H1 (cell line): ENCODE measurements at regions not wholly inside any gene's neighbourhood (a gene's known extent, or its start where the extent isn't known, plus 50 kb on each side); places are given as distances from the start of the nearest gene placed in this dataset.

ENCODE experiments used
- CTCF ChIA-PET: fragments of 300-600 bp; sonication (Branson Sonifier 250); formaldehyde crosslinking; loops from one replicate; lab custom pipeline; 2021; ENCODE audit not compliant: partially characterized antibody; lab: Charles Lee
- POLR2A ChIA-PET: fragments of 300-600 bp; sonication (Branson Sonifier 250); formaldehyde crosslinking; loops from one replicate; lab custom pipeline; 2021; ENCODE audit warnings: inconsistent platforms; ENCODE audit not compliant: partially characterized antibody; lab: Charles Lee
- DNase-seq, 2 experiments: peaks; one replicate each; pipeline versions ENCODE4 v3.0.0 to v3.0.0-alpha.2; 2010 to 2022; ENCODE audit warnings: low spot score in 2 of 2, low read depth in 1 of 2, mixed read lengths in 1 of 2
- FAIRE-seq: peaks from 2 replicates; lab custom pipeline; 2011; peaks lifted over from hg19 to GRCh38; lab: Jason Lieb, UNC
- H2AFZ ChIP-seq: 2 replicates; pipeline ENCODE4 v1.8.1; 2012; ENCODE audit warnings: low read length, inconsistent platforms
- H2AK5ac ChIP-seq: 2 replicates; pipeline ENCODE4 v1.6.1; 2013; ENCODE audit warnings: low read depth, low read length
- H2BK120ac ChIP-seq: replicated peaks from 2 replicates; pipeline ENCODE3; 2013; ENCODE audit warnings: low read depth, low read length, inconsistent platforms
- H2BK12ac ChIP-seq: 2 replicates; pipeline ENCODE4 v1.6.1; 2013; ENCODE audit warnings: low read depth, low read length
- H2BK15ac ChIP-seq: 2 replicates; pipeline ENCODE4 v1.6.1; 2013; ENCODE audit warnings: low read length
- H2BK20ac ChIP-seq: 2 replicates; pipeline ENCODE4 v1.6.1; 2013; ENCODE audit warnings: low read length
- H2BK5ac ChIP-seq: 2 replicates; pipeline ENCODE4 v1.6.1; 2013; ENCODE audit warnings: low read depth, low read length
- H3K14ac ChIP-seq: 2 replicates; pipeline ENCODE4 v1.6.1; 2013; ENCODE audit warnings: inconsistent platforms; ENCODE audit not compliant: insufficient read length
- H3K18ac ChIP-seq: 2 replicates; pipeline ENCODE4 v1.6.1; 2013; ENCODE audit warnings: low read length; ENCODE audit errors: extremely low read depth
- H3K23ac ChIP-seq: 2 replicates; pipeline ENCODE4 v1.6.1; 2013; ENCODE audit warnings: inconsistent platforms; ENCODE audit not compliant: insufficient read length
- H3K23me2 ChIP-seq: 2 replicates; pipeline ENCODE4 v1.6.1; 2013; ENCODE audit warnings: low read depth, low read length
- H3K27ac ChIP-seq: 2 replicates; pipeline ENCODE4 v1.6.1; 2011; ENCODE audit warnings: low read depth, low read length, inconsistent platforms
- H3K27me3 ChIP-seq, 4 experiments: replicated peaks in 1 of 4; 1 replicate in 1 of 4; 2 replicates in 3 of 4; pipeline versions ENCODE4 v1.6.1 to v1.8.1; 2011 to 2013; ENCODE audit warnings: low read length in 3 of 4, mild to moderate bottlenecking in 3 of 4, inconsistent platforms in 2 of 4, mixed read lengths in 2 of 4, moderate library complexity in 1 of 4; ENCODE audit not compliant: control insufficient read depth in 3 of 4, insufficient read depth in 3 of 4; ENCODE audit errors: extremely low read depth in 1 of 4
- H3K36me3 ChIP-seq, 4 experiments: 2 replicates each; pipeline versions ENCODE4 v1.6.1 to v1.8.1; 2011 to 2013; ENCODE audit warnings: mild to moderate bottlenecking in 4 of 4, low read length in 3 of 4, moderate library complexity in 2 of 4, control low read depth in 1 of 4, inconsistent platforms in 1 of 4; ENCODE audit not compliant: insufficient read depth in 4 of 4, control insufficient read depth in 2 of 4
- H3K4ac ChIP-seq: replicated peaks from 2 replicates; pipeline ENCODE3; 2013; ENCODE audit warnings: low read length, low read depth, mixed read lengths, inconsistent platforms; ENCODE audit not compliant: insufficient read length
- H3K4me1 ChIP-seq, 4 experiments: replicated peaks in 1 of 4; 1 replicate in 1 of 4; 2 replicates in 3 of 4; pipeline versions ENCODE4 v1.6.1 to v1.8.1; 2011 to 2013; ENCODE audit warnings: low read length in 3 of 4, inconsistent platforms in 2 of 4, mixed read lengths in 1 of 4; ENCODE audit not compliant: insufficient read depth in 4 of 4, control insufficient read depth in 3 of 4
- H3K4me2 ChIP-seq, 2 experiments: 2 replicates each; pipeline versions ENCODE4 v1.6.1 to v1.8.1; 2011 to 2013; ENCODE audit warnings: low read depth in 2 of 2, low read length in 2 of 2, control low read depth in 1 of 2, inconsistent platforms in 1 of 2, mild to moderate bottlenecking in 1 of 2; ENCODE audit not compliant: insufficient read depth in 1 of 2
- H3K4me3 ChIP-seq, 4 experiments: fragments of 200-600, 300-600 bp in 1 of 4; sonication (generic), shearing (Covaris generic), sonication (Bioruptor Twin) in 1 of 4; 2 replicates each; pipeline versions ENCODE4 v1.5.1 to v1.8.1; 2011 to 2016; ENCODE audit warnings: low read length in 4 of 4, low read depth in 3 of 4, control low read depth in 2 of 4, inconsistent platforms in 2 of 4, mild to moderate bottlenecking in 2 of 4, mixed read lengths in 1 of 4, moderate library complexity in 1 of 4; ENCODE audit not compliant: insufficient read depth in 2 of 4; ENCODE audit errors: extremely low read depth in 1 of 4
- H3K56ac ChIP-seq: replicated peaks from 2 replicates; pipeline ENCODE3; 2013; ENCODE audit warnings: low read depth, mild to moderate bottlenecking, mixed read lengths, low read length, inconsistent platforms; ENCODE audit not compliant: insufficient read length
- H3K79me1 ChIP-seq: 2 replicates; pipeline ENCODE4 v1.6.1; 2013; ENCODE audit warnings: low read depth, low read length, control low read depth
- H3K79me2 ChIP-seq, 2 experiments: 2 replicates each; pipeline versions ENCODE4 v1.6.1 to v1.8.1; 2012 to 2013; ENCODE audit warnings: low read length in 2 of 2, mild to moderate bottlenecking in 2 of 2, inconsistent platforms in 1 of 2; ENCODE audit not compliant: insufficient read depth in 2 of 2, control insufficient read depth in 1 of 2
- H3K9ac ChIP-seq, 4 experiments: replicated peaks in 1 of 4; 1 replicate in 1 of 4; 2 replicates in 3 of 4; pipeline versions ENCODE4 v1.6.1 to v1.8.1; 2011 to 2013; ENCODE audit warnings: low read depth in 3 of 4, low read length in 3 of 4, control low read depth in 2 of 4, mild to moderate bottlenecking in 2 of 4, moderate library complexity in 2 of 4, inconsistent platforms in 1 of 4; ENCODE audit errors: extremely low read depth in 1 of 4
- H3K9me3 ChIP-seq, 2 experiments: 2 replicates each; pipeline versions ENCODE4 v1.6.1 to v1.8.1; 2012 to 2013; ENCODE audit warnings: mild to moderate bottlenecking in 2 of 2, moderate library complexity in 2 of 2, control low read depth in 1 of 2, inconsistent platforms in 1 of 2, low read depth in 1 of 2, low read length in 1 of 2, mixed read lengths in 1 of 2; ENCODE audit not compliant: insufficient read depth in 2 of 2
- H4K20me1 ChIP-seq, 2 experiments: replicated peaks in 1 of 2; 2 replicates each; pipeline versions ENCODE3 to v1.8.1; 2011 to 2013; ENCODE audit warnings: inconsistent platforms in 2 of 2, low read length in 2 of 2, mild to moderate bottlenecking in 1 of 2; ENCODE audit not compliant: insufficient read depth in 2 of 2, control insufficient read depth in 1 of 2
- H4K5ac ChIP-seq: 2 replicates; pipeline ENCODE4 v1.6.1; 2013; ENCODE audit warnings: low read length, low read depth, mixed read lengths, inconsistent platforms; ENCODE audit not compliant: insufficient read length
- H4K8ac ChIP-seq: 2 replicates; pipeline ENCODE4 v1.8.0; 2013; ENCODE audit warnings: mild to moderate bottlenecking, moderate library complexity, low read length, inconsistent platforms; ENCODE audit not compliant: insufficient read depth; ENCODE audit errors: extremely low read depth
- H4K91ac ChIP-seq: replicated peaks from 2 replicates; pipeline ENCODE3; 2013; ENCODE audit warnings: low read length, mixed read lengths, inconsistent platforms; ENCODE audit not compliant: insufficient read length
- ATF3 ChIP-seq: IDR thresholded peaks from 2 replicates; pipeline ENCODE4 v1.6.1; 2011; ENCODE audit warnings: low read depth, mild to moderate bottlenecking, low read length; ENCODE audit not compliant: insufficient read depth
- JUN ChIP-seq: IDR thresholded peaks from 2 replicates; pipeline ENCODE4 v1.6.1; 2011; ENCODE audit warnings: low read depth, mild to moderate bottlenecking, improper control_type of control experiment, low read length
- PHF8 ChIP-seq: fragments of 200-600 bp; sonication (generic); conservative IDR thresholded peaks from 2 replicates; pipeline ENCODE4 v1.7.1; 2012; ENCODE audit warnings: low read depth, mild to moderate bottlenecking, inconsistent platforms, low read length, moderate library complexity
- USF2 ChIP-seq: IDR thresholded peaks from 2 replicates; pipeline ENCODE4 v1.6.1; 2011; ENCODE audit warnings: low read length, improper control_type of control experiment
- ZNF274 ChIP-seq: IDR thresholded peaks from 2 replicates; pipeline ENCODE4 v1.7.0; 2012; ENCODE audit warnings: low read length, borderline replicate concordance; ENCODE audit errors: extremely low read depth
- WGBS, 2 experiments: shearing (Covaris generic) in 1 of 2; methylation state at CpG; one replicate each; pipeline versions ENCODE4 v1.1.6 to v1.1.7; 2013 to 2015; ENCODE audit warnings: low lambda C conversion rate in 2 of 2, mixed read lengths in 2 of 2, inconsistent platforms in 1 of 2, low coverage in 1 of 2, missing lambda C conversion rate in 1 of 2; ENCODE audit not compliant: insufficient replicate concordance in 2 of 2, insufficient coverage in 1 of 2, insufficient read length in 1 of 2; ENCODE audit errors: extremely low coverage in 1 of 2, missing lambda C conversion rate in 1 of 2; 5-methylcytosine and 5-hydroxymethylcytosine counted together
- TF ChIP-seq, protein P1 (sequence below): IDR thresholded peaks from 2 replicates; pipeline ENCODE4 v1.6.1; 2012; ENCODE audit warnings: inconsistent platforms

DNA sequence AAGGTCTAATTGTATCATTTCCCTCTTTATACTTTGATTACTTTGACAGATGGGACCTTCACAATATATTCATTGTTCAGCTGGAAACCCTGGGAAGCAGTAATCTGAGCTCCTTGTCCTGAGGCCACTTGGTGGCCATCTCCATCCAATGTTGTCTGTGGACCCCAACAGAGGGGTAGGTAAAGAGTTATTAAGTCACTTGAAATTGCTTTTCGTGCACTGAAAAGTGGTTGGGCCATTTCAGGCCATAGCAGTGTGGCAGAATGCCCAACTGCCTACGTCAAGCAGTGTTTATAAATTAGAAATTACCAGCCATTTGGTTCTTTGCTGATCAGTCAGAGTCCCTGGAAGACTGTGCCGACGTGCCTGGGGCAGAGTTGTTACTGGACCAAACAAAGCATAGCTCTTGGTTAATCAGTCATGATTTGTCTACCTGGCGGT is 308.3 kb upstream of the USP25 start:
- Histone ChIP-seq H3K4me1 (peaks cover 3 to 23% (median 15%) of the 10 kb centered on the region in 4 experiments; a peak in 4 of 7 replicates), H3K27ac (no peak overlapping the region), H3K9ac (no peak overlapping the region), H3K27me3 (no peaks in the 10 kb centered on the region), H3K23ac (no peak overlapping the region), H3K79me2 (no peaks in the 10 kb centered on the region), H3K4ac (no peak overlapping the region), H2BK120ac (no peak overlapping the region), H2BK20ac (no peak overlapping the region), H3K79me1 (no peaks in the 10 kb centered on the region), H2BK5ac (no peak overlapping the region), H4K5ac (no peak overlapping the region), H3K56ac (no peak overlapping the region), H4K8ac (no peak overlapping the region), H3K4me2 (no peak overlapping the region), H2AK5ac (no peak overlapping the region), H3K14ac (no peak overlapping the region), H2AFZ (no peak overlapping the region), H3K9me3 (no peaks in the 10 kb centered on the region), H2BK15ac (no peak overlapping the region), H4K91ac (peak overlapping the region; percentile 70), H4K20me1 (no peaks in the 10 kb centered on the region), H3K23me2 (no peaks in the 10 kb centered on the region), H2BK12ac (no peak overlapping the region), H3K4me3 (no peak overlapping the region), H3K36me3 (no peaks in the 10 kb centered on the region), H3K18ac (no peak overlapping the region)
- 86% methylated on average over 5 of the region's 5 CpGs; no CpG with 5 or more reads in 1 of the 2 experiments for WGBS, 2 experiments
- CTCF ChIA-PET, result interaction anchor here (1.9 to 2.7 kb wide), 2 partner anchors 10 to 20 kb away, joined by 4 to 8 read pairs; no protein-coding TSS in a partner anchor
- DNase-seq (no peak), FAIRE-seq (no peak)
- POLR2A ChIA-PET, result no interaction called here
- TF ChIP-seq ATF3 (no peak), JUN (no peak), USF2 (no peak), ZNF274 (no peak), PHF8 (no peak)
- TF ChIP-seq, protein P1, sequence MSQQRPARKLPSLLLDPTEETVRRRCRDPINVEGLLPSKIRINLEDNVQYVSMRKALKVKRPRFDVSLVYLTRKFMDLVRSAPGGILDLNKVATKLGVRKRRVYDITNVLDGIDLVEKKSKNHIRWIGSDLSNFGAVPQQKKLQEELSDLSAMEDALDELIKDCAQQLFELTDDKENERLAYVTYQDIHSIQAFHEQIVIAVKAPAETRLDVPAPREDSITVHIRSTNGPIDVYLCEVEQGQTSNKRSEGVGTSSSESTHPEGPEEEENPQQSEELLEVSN, result no peak
